Adrenal gland (tissue), 5 donors: ENCODE measurements at regions not wholly inside any gene's neighbourhood (a gene's known extent, or its start where the extent isn't known, plus 50 kb on each side); places are given as distances from the start of the nearest gene placed in this dataset.

Source experiments
- POLR2A ChIP-seq, 2 donors: fragments of 450-650 bp; IDR thresholded peaks; one replicate each; pipeline ENCODE4 v1.6.1; 2017; ENCODE audit warnings: antibody characterized with exemption in 2 of 2, mild to moderate bottlenecking in 2 of 2, moderate library complexity in 1 of 2
- TF ChIP-seq, protein P1 (sequence below), 6 experiments: fragments of 450-650 bp in 4 of 6; fragments of 200-600 bp in 2 of 6; sonication (generic) in 1 of 6; IDR thresholded peaks; 1 replicate in 5 of 6; 2 replicates in 1 of 6; pipeline versions ENCODE4 v1.5.1 to v1.8.0; 2016 to 2021; ENCODE audit warnings: antibody characterized with exemption in 6 of 6, mild to moderate bottlenecking in 2 of 6, moderate library complexity in 1 of 6
- donor health status: DM: no; HTN: no; CAD: no.

DNA sequence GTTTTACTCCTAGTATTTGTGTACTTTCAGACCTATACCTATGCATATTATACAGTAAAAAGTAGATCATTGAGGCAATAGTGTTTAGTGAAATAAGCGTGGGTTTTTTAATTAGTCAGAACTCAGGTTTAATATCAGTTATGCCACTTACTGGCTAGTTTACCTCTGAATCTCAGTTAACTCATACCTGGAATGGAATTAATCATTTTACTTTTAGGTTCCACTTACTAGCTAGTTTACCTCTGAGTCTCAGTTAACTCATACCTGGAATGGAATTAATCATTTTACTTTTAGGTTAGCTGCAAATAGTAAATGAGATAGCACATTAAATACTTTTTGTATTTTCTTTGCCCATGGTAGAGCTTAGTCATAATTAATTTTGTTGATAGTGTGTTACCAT, 475.7 kb downstream of the CCER1 start:
- no peak for TF ChIP-seq POLR2A (IDR thresholded peaks at IDR 0.05)
- TF ChIP-seq, protein P1, sequence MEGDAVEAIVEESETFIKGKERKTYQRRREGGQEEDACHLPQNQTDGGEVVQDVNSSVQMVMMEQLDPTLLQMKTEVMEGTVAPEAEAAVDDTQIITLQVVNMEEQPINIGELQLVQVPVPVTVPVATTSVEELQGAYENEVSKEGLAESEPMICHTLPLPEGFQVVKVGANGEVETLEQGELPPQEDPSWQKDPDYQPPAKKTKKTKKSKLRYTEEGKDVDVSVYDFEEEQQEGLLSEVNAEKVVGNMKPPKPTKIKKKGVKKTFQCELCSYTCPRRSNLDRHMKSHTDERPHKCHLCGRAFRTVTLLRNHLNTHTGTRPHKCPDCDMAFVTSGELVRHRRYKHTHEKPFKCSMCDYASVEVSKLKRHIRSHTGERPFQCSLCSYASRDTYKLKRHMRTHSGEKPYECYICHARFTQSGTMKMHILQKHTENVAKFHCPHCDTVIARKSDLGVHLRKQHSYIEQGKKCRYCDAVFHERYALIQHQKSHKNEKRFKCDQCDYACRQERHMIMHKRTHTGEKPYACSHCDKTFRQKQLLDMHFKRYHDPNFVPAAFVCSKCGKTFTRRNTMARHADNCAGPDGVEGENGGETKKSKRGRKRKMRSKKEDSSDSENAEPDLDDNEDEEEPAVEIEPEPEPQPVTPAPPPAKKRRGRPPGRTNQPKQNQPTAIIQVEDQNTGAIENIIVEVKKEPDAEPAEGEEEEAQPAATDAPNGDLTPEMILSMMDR (IDR thresholded peaks at IDR 0.05): no peak
